ENCODE measurements at regions not wholly inside any gene's neighbourhood (a gene's known extent, or its start where the extent isn't known, plus 50 kb on each side); places are given as distances from the start of the nearest gene placed in this dataset.

GRCh38 chr2:64232266-64232665 lies 88.0 kb upstream of the PELI1 start:
- H3K9me3 ChIP-seq = no peaks in the 10 kb centered on the region
- no peak for DNase-seq
- peaks cover 4% of the 10 kb centered on the region; the same call in 1 of the 2 replicates for H3K27me3 ChIP-seq (ENCODE audit: insufficient read depth)
- H3K79me2 ChIP-seq (ENCODE audit: insufficient read depth) = no peaks in the 10 kb centered on the region
- TF ChIP-seq PBX3 (IDR thresholded peaks at IDR 0.05) (no peak), JUND (IDR thresholded peaks at IDR 0.05) (no peak), RFX5 (IDR thresholded peaks at IDR 0.05; ENCODE audit: low read length) (no peak), TAF1 (IDR thresholded peaks at IDR 0.05; ENCODE audit: borderline replicate concordance, low read depth, low read length) (no peak), CHD2 (IDR thresholded peaks at IDR 0.05; ENCODE audit: low read length, partially characterized antibody) (no peak), REST (IDR thresholded peaks at IDR 0.05; ENCODE audit: low read depth, low read length) (no peak), NFIC (IDR thresholded peaks at IDR 0.05; ENCODE audit: borderline replicate concordance) (no peak), GABPA (IDR thresholded peaks at IDR 0.05; ENCODE audit: low read depth) (no peak), GATA2 (CRISPR knock-in tag; IDR thresholded peaks at IDR 0.05) (no peak), RCOR1 (IDR thresholded peaks at IDR 0.05; ENCODE audit: low read length) (no peak), MEF2A (IDR thresholded peaks at IDR 0.05; ENCODE audit: borderline replicate concordance, low read depth) (no peak), EP300 (IDR thresholded peaks at IDR 0.05; ENCODE audit: borderline replicate concordance in 1 of 2, low read depth in 1 of 2, low read length in 1 of 2) (no peak)
- H3K36me3 ChIP-seq (replicated peaks in 1 of 2; ENCODE audit: control insufficient read depth in 1 of 2, insufficient read depth in 2 of 2, low read length in 1 of 2) = no peaks in the 10 kb centered on the region
- H3K9ac ChIP-seq = no peak overlapping the region
- peaks cover 0 to 8% of the 10 kb centered on the region in 2 experiments; a peak in 2 of 4 replicates for H3K4me1 ChIP-seq (ENCODE audit: control insufficient read depth in 1 of 2, insufficient read depth in 2 of 2, low read depth in 1 of 2, low read length in 1 of 2)
- no peak overlapping the region for H3K4me2 ChIP-seq
- no peak overlapping the region for H3K4me3 ChIP-seq (ENCODE audit: low read depth in 2 of 2, low read length in 1 of 2)
- H3K9me2 ChIP-seq = no peaks in the 10 kb centered on the region
- no peak overlapping the region for H2AFZ ChIP-seq (ENCODE audit: low read depth)
- POLR2A ChIA-PET = no interaction called here
- CTCF ChIA-PET = no interaction called here
- 63% methylated on average over 2 of the region's 2 CpGs for WGBS (ENCODE audit: low lambda C conversion rate)
- no peaks in the 10 kb centered on the region for H4K20me1 ChIP-seq (ENCODE audit: insufficient read depth)
- H3K27ac ChIP-seq (ENCODE audit: low read depth in 2 of 2, low read length in 1 of 2) = no peak overlapping the region
- no peaks in the 10 kb centered on the region for H3F3A ChIP-seq (replicated peaks; ENCODE audit: insufficient read depth)

- Histone ChIP-seq H2AFZ (ENCODE audit: low read depth) (no peak overlapping the region), H3K79me2 (ENCODE audit: insufficient read depth) (no peaks in the 10 kb centered on the region), H3K9me2 (no peaks in the 10 kb centered on the region), H3K4me1 (ENCODE audit: control insufficient read depth in 1 of 2, insufficient read depth in 2 of 2, low read depth in 1 of 2, low read length in 1 of 2) (peaks cover 0 to 2% of the 10 kb centered on the region in 2 experiments; a peak in 2 of 4 replicates), H3K9me3 (no peaks in the 10 kb centered on the region), H3K36me3 (replicated peaks in 1 of 2; ENCODE audit: control insufficient read depth in 1 of 2, insufficient read depth in 2 of 2, low read length in 1 of 2) (no peaks in the 10 kb centered on the region), H3K4me2 (no peak overlapping the region), H3K27me3 (ENCODE audit: insufficient read depth) (peaks cover 4% of the 10 kb centered on the region; the same call in 1 of the 2 replicates), H4K20me1 (ENCODE audit: insufficient read depth) (no peaks in the 10 kb centered on the region), H3K27ac (ENCODE audit: low read depth in 2 of 2, low read length in 1 of 2) (no peak overlapping the region), H3K4me3 (ENCODE audit: low read depth in 2 of 2, low read length in 1 of 2) (no peak overlapping the region), H3K9ac (no peak overlapping the region), H3F3A (replicated peaks; ENCODE audit: insufficient read depth) (no peaks in the 10 kb centered on the region)
- no peak for TF ChIP-seq EZH2phosphoT487 (IDR thresholded peaks at IDR 0.05; ENCODE audit: borderline replicate concordance, low read depth)
- TF ChIP-seq POLR2AphosphoS5 (IDR thresholded peaks at IDR 0.05; ENCODE audit: low read depth, low read length) = no peak
- no peak for TF ChIP-seq MAX (IDR thresholded peaks at IDR 0.05; ENCODE audit: low read depth)
- no peak for TF ChIP-seq SMC3 (IDR thresholded peaks at IDR 0.05; ENCODE audit: low read depth, low read length)
- no peak for TF ChIP-seq FOXJ3 (CRISPR knock-in tag; IDR thresholded peaks at IDR 0.05)
- TF ChIP-seq JUND (IDR thresholded peaks at IDR 0.05) = no peak
- TF ChIP-seq FOSL2 (IDR thresholded peaks at IDR 0.05; ENCODE audit: borderline replicate concordance, low read depth) = no peak
- TF ChIP-seq RCOR1 (IDR thresholded peaks at IDR 0.05; ENCODE audit: low read length) = no peak
- 74% methylated on average over 4 of the region's 4 CpGs for WGBS (ENCODE audit: low lambda C conversion rate)
- ChIA-PET POLR2A (no interaction called here), CTCF (no interaction called here)
- no peak for DNase-seq
Measured at GRCh38 chr2:64233376-64233922, 89.2 kb upstream of the PELI1 start.

Data from SK-N-SH (cell line).